Activated CD4-positive, CD25-positive, alpha-beta regulatory T cell treated with anti-CD3 and anti-CD28 coated beads, Interleukin-2, amount 50 U/mL, for 24 hours (primary cell): ENCODE measurements at regions not wholly inside any gene's neighbourhood (a gene's known extent, or its start where the extent isn't known, plus 50 kb on each side); places are given as distances from the start of the nearest gene placed in this dataset.

Source experiments
- ATAC-seq, 2 donors: fragments of 150-1000 bp; cut with Tn5 transposase; one replicate each; pipeline ENCODE4 v1.10.0; 2021; ENCODE audit warnings: mild to moderate bottlenecking in 1 of 2, moderate library complexity in 1 of 2

- no peak for ATAC-seq
Measured at GRCh38 chr16:79809376-79809775, 208.8 kb upstream of the MAF start.

- ATAC-seq = no peak
Measured at GRCh38 chr16:79808731-79809130, 208.2 kb upstream of the MAF start.

DNA sequence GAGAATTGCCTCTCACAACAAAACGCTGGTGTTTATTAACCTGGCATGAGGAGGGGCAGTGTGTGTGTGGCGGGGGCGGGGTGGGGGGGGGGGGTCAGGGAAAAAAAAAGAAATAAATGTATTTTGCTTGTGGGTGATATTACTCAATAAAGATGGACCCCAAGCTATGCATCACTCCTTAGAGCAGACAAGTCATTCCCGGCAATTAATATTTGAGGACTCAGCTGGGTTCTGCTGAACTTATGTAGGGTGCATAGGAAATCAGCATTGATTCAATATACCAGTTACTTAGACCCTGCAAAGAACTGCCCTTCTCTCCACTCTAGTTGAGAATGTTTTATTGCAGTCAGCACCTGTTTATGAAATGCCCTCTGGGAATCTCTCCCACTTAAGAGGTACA lies 206.2 kb upstream of the MAF start:
- ATAC-seq = no peak

DNA sequence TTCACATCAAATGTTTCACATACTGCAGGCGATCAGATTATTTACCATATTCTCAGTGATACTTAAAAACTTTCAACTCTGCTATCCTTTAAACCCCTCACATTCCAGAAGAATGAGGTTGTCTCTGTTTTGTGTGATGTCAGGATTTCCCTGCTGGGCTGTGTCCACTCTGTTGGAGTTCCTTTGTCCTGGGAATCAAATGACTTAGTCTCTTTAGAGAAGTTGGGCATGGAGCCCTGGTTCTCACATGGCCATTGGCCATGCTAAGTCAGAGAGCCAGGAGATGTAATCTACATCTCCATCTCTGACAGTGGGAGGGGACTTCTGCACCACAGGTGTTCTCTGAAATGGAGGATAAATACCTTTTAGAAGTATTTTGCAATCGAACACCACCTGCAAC lies 205.1 kb upstream of the MAF start:
- no peak for ATAC-seq

- no peak for ATAC-seq
Measured at GRCh38 chr16:79801646-79802045, 201.1 kb upstream of the MAF start.

DNA sequence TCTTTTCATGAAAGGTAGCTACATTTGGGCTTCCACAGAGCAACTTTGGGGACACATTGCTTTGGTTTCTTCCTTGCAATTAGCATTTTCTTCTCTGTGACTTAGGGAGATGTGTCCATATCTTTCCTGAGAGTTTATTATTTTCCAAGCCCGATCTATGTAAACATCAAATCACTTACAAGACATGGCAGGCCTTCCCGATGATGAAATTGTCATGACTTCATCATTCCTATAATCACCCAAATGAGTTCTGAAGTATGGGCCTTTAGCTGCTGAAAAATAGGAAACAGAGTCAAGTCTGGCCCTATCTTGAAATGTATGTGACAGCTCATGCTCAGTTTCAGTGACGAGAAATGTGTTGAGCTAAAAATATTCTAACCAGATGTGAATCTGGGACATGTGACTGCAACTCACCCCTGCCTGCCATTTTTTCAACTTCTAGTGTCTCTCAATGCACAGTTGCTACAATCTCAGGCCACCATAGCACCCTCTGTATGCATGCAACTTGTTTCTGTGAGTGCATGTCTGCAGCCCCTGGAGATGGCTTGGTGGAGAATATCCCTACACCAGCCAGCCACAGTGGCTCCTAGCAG lies 199.6 kb upstream of the MAF start:
- ATAC-seq = no peak

DNA sequence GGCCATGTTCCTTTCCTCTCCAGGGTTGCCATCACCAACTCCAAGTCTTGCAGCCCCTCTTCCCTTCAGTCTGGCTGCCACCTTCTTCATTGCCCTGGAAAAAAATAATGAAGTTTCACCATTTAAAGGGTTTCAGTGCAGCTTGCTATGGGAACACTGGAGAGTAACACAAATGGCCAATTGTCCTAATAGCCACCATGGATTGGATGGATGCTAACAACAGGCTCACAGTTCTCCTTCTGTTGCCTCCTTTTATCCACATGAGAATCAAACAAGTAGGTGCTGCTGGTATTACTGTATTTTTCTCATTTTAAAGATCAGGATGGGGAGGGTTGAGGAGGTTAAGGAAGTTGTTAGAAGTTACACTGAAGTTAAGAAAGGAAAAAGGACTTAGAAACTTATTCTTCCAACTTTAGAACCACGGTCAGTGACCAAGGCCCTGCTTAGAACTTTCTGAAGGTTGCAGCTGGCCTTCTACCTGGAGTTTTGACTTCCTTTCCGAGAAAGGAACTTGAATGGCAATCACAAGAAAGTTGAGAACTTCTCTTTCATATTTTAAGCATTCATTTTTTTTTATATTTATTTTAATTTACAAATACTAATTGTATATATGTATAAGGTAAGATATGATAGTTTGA lies 198.0 kb upstream of the MAF start:
- no peak for ATAC-seq

GRCh38 chr16:79797486-79797885 lies 196.9 kb upstream of the MAF start:
- no peak for ATAC-seq

- no peak for ATAC-seq
Measured at GRCh38 chr16:79795556-79795955, 195.0 kb upstream of the MAF start.

DNA sequence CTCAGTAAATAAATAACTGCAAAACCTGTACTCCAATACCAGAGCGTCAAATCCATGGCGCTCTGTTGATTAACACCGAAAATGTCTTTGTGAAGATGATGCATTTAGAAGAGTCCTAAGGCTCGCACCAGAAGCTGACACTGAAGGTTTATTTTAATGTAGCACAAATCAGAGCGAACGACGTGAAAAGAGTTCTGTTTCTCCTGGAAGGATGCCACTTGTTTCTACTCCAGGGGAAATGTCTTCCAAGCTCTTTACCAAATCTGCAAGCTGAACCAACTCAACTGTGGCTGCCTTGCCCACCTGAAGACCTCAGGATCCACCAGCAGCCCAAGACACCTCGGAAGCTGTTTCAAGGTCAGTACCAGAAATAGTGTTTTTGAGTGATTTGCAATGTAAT lies 194.4 kb upstream of the MAF start:
- no peak for ATAC-seq

- no peak for ATAC-seq
Measured at GRCh38 chr16:79792664-79793351, 192.3 kb upstream of the MAF start.

DNA sequence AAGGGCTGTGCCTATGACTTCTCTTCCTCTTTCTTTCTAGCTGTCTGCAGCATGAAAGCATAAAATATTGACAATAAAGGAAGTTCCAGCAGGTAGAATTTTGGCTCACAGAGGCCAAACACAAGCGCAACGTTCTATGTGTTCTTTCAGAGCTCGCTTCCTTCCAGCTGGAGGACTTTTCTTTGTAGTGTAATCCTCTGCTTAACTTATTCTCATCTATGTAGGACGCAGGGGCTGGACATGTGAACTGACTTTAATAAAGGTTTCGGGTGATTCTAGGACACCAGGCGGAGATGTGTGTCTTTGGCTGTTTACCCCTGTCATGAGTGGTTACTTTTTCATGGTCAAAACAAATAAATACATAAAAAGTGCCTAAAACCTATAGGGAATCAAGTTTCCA lies 191.5 kb upstream of the MAF start:
- no peak for ATAC-seq

DNA sequence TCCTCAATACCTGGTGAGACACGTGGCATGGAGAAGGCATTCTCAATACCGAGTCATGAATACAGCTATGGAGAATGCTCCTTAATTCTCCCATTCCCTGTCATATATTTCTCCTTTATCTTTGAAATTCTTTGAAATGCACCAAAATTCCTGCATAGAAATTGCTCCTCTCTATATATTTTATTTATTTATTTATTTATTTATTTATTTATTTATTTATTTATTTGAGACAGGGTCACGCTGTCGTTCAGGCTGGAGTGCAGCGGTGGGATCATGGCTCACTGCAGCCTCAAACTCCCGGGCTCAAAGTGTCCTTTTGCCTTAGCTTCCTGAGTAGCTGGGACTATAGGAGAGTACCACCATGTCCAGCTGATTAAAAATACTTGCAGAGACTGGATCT lies 190.3 kb upstream of the MAF start:
- ATAC-seq = no peak

GRCh38 chr16:79788949-79789348 lies 188.4 kb upstream of the MAF start:
- ATAC-seq = no peak

DNA sequence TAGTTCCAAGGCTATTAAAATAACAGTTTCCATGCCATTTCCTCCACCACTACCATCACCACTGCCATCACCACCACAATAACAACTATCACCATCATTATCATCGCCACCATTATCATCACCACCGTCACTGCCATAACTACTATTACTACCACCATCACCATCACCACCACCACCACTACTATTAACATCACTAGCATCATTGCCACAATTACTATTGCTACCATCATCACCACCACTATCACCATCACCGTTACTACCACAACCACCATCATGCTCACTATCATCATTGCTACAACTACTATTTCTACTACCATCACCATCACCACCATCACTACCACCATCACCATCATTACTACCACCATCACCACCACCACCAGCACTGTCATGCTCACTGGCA lies 185.9 kb upstream of the MAF start:
- no peak for ATAC-seq

DNA sequence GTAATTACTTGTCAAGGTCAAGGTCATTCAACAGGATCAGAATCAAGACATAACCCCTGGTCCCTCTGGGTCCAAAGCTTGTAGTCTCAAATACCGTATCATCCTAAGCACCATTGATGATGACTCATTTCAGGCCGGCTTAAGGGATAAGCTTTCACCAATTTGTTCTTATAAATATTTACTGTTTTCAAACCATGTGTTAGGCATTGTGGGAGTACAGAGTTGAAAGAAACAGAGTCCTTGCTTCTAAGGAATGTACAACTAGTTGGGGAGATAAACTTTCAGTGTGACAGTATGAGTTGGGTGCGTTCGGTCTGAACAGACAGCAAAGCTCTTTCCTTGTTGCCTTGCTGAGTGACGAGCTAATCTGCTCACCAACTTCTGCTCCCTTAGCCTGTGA lies 183.5 kb upstream of the MAF start:
- no peak for ATAC-seq

GRCh38 chr16:79777679-79778078 lies 177.1 kb upstream of the MAF start:
- ATAC-seq = no peak

- no peak for ATAC-seq
Measured at GRCh38 chr16:79776243-79776847, 175.8 kb upstream of the MAF start.

GRCh38 chr16:79772784-79773183 lies 172.2 kb upstream of the MAF start:
- ATAC-seq = no peak

GRCh38 chr16:79772048-79772447 lies 171.5 kb upstream of the MAF start:
- ATAC-seq = no peak

DNA sequence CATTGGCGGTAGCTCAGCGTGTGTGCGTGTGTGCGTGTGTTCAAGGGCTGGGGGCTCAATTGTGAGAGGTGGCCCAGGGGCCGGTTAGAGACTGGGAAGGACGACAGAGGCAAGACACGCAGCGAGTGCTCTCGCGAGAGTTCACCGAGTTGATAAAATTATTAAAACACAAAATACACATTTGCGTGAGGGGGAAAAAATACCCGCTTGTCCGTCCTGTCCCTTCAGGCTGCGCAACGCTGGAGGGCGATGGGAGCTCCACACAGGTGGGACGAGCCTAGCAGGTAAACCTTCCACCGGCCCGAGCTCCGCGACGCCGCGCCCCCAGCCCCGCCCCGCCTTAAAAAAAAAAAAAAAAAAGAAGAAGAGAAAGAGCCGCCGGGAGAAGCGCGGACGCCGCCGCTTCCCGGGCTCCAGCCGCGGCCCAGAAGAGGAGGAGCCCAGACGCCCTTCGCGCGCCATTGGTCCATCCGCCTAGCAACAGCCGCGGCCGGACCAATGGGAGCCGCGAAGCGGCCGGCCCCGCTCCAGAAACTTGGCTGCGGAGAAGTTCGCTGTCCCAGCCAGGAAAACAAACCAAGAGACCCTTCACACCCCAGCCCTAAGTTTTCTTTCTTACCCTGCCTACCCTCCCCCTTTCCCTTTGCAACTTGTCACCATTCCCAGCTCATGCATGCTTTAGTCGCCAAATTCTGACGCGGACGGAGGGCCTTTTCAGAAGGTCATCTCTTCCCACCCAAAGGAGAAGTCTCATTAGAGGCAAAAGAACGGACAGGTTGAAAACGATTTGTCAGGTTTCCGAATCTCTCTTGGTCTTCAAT lies 169.9 kb upstream of the MAF start:
- peak; percentile 89 to 90 for ATAC-seq

DNA sequence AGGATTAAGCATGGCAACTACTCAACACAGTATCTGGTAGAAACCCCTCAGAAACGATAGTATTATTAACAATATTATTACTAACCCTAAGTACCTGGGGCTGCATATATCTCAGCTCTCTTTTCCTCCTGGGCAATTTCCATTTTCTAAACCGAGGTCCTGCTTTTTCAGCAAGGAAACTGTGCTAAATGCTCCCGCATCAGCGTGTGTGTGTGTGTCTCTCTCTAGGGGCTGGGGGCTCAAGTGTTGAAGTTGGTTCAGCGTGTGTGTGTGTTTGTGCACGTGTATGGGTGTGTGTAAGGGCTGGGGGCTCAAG lies 169.3 kb upstream of the MAF start:
- no peak for ATAC-seq

GRCh38 chr16:79769270-79769927 lies 168.9 kb upstream of the MAF start:
- no peak for ATAC-seq
